Peyer's patch (tissue), 4 donors: ENCODE measurements at regions not wholly inside any gene's neighbourhood (a gene's known extent, or its start where the extent isn't known, plus 50 kb on each side); places are given as distances from the start of the nearest gene placed in this dataset.

ENCODE experiments used
- DNase-seq, 3 donors: peaks; one replicate each; pipeline ENCODE4 v3.0.0-alpha.2; 2017 to 2019
- H3K27ac ChIP-seq, 4 donors: fragments of 200-600 bp; sonication (generic); one replicate each; pipeline ENCODE4 v1.5.1; 2016 to 2019
- H3K27me3 ChIP-seq, 2 donors: fragments of 200-600 bp; sonication (generic); one replicate each; pipeline ENCODE4 v1.5.1; 2019
- H3K36me3 ChIP-seq, 3 donors: fragments of 200-600 bp; sonication (generic); one replicate each; pipeline ENCODE4 v1.5.1; 2016 to 2019
- H3K4me1 ChIP-seq, 4 donors: fragments of 200-600 bp; sonication (generic); one replicate each; pipeline ENCODE4 v1.5.1; 2016 to 2019
- H3K4me3 ChIP-seq, 4 donors: fragments of 200-600 bp; sonication (generic); 1 replicate in 3 of 4; 2 replicates in 1 of 4; pipeline ENCODE4 v1.5.1; 2016 to 2019; ENCODE audit warnings: mild to moderate bottlenecking in 1 of 4
- H3K9me3 ChIP-seq, 4 donors: fragments of 200-600 bp; sonication (generic); one replicate each; pipeline ENCODE4 v1.5.1; 2016 to 2019; ENCODE audit warnings: mild to moderate bottlenecking in 1 of 4
- POLR2A ChIP-seq, 2 donors: fragments of 450-650 bp; IDR thresholded peaks; one replicate each; pipeline ENCODE4 v1.5.1; 2017; ENCODE audit warnings: antibody characterized with exemption in 2 of 2, mild to moderate bottlenecking in 2 of 2, moderate library complexity in 2 of 2
- TF ChIP-seq, protein P1 (sequence below), 6 experiments: fragments of 450-650 bp in 4 of 6; fragments of 200-600 bp in 2 of 6; sonication (generic) in 1 of 6; IDR thresholded peaks; one replicate each; pipeline ENCODE4 v1.5.1; 2017 to 2019; ENCODE audit warnings: antibody characterized with exemption in 6 of 6, mild to moderate bottlenecking in 3 of 6, moderate library complexity in 1 of 6

GRCh38 chr15:24039683-24040082 lies 352.6 kb upstream of the NDN start:
- Histone ChIP-seq H3K27me3 (no peaks in the 10 kb centered on the region), H3K4me1 (no peaks in the 10 kb centered on the region), H3K27ac (no peak overlapping the region), H3K4me3 (no peak overlapping the region), H3K9me3 (no peaks in the 10 kb centered on the region), H3K36me3 (no peaks in the 10 kb centered on the region)
- no peak for DNase-seq
- TF ChIP-seq, protein P1, sequence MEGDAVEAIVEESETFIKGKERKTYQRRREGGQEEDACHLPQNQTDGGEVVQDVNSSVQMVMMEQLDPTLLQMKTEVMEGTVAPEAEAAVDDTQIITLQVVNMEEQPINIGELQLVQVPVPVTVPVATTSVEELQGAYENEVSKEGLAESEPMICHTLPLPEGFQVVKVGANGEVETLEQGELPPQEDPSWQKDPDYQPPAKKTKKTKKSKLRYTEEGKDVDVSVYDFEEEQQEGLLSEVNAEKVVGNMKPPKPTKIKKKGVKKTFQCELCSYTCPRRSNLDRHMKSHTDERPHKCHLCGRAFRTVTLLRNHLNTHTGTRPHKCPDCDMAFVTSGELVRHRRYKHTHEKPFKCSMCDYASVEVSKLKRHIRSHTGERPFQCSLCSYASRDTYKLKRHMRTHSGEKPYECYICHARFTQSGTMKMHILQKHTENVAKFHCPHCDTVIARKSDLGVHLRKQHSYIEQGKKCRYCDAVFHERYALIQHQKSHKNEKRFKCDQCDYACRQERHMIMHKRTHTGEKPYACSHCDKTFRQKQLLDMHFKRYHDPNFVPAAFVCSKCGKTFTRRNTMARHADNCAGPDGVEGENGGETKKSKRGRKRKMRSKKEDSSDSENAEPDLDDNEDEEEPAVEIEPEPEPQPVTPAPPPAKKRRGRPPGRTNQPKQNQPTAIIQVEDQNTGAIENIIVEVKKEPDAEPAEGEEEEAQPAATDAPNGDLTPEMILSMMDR (IDR thresholded peaks at IDR 0.05) = no peak
- no peak for TF ChIP-seq POLR2A (IDR thresholded peaks at IDR 0.05)

- DNase-seq = no peak
- no peak overlapping the region for H3K27ac ChIP-seq
- TF ChIP-seq, protein P1 (IDR thresholded peaks at IDR 0.05) = no peak
- no peak for TF ChIP-seq POLR2A (IDR thresholded peaks at IDR 0.05)
These were observed 367.6 kb upstream of the NDN start for GRCh38 chr15:24054547-24055245.

DNA sequence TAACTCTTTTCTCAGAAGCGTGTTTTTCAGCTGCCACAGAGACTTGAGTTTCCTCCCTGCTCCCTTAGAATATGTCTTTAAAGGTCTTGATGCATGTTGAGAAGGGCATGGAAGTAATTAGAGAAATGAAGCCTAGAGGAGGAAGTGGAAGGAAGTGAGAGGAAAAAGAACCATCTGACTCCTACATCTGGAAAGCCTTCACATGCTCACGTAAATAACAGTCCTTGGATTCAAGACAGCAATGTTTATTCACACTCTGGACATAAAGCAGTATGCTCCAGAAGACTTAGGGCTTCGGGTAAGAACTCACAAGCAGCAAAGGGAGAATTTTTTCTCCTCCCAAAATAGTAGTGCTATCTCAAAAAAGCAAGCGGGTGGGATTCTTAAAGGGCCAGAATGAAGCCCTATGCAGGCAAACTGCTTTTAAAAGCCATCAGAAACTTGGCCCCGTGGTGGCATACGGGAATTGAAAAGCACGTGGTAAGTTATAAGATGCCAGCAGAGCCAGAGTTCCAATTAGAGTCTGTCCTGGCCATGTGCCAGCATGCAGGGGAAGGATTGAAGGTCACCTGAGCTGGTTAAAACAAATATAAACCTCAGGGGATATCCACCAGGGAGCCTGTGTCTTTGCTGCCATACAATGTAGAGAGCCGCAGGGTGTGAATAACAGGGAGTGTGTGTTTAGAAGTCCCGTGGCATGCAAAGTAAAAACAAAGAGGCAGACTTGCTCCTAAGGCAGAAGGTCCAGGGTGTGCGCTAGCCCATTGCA lies 380.8 kb upstream of the NDN start:
- DNase-seq = no peak
- Histone ChIP-seq H3K4me1 (no peaks in the 10 kb centered on the region), H3K4me3 (no peak overlapping the region), H3K27ac (no peak overlapping the region), H3K27me3 (no peaks in the 10 kb centered on the region), H3K9me3 (no peaks in the 10 kb centered on the region), H3K36me3 (no peaks in the 10 kb centered on the region)
- TF ChIP-seq POLR2A (IDR thresholded peaks at IDR 0.05) = no peak
- TF ChIP-seq, protein P1 (IDR thresholded peaks at IDR 0.05) = no peak

More at GRCh38 chr15:24054547-24055245, 367.6 kb upstream of the NDN start:
- Histone ChIP-seq H3K9me3 (no peaks in the 10 kb centered on the region), H3K4me3 (peak overlapping the region in 1 of 4 donors; percentile 19), H3K27me3 (no peaks in the 10 kb centered on the region), H3K4me1 (no peaks in the 10 kb centered on the region), H3K36me3 (no peaks in the 10 kb centered on the region)

- Histone ChIP-seq H3K36me3 (no peaks in the 10 kb centered on the region), H3K27me3 (no peaks in the 10 kb centered on the region), H3K4me1 (no peaks in the 10 kb centered on the region), H3K4me3 (no peak overlapping the region), H3K9me3 (peaks cover 0 to 6% (median 0%) of the 10 kb centered on the region in 4 donors), H3K27ac (no peak overlapping the region)
- no peak for DNase-seq
- no peak for TF ChIP-seq POLR2A (IDR thresholded peaks at IDR 0.05)
- TF ChIP-seq, protein P1 (IDR thresholded peaks at IDR 0.05) = no peak
These were observed 388.4 kb upstream of the NDN start for GRCh38 chr15:24075420-24076089.

DNA sequence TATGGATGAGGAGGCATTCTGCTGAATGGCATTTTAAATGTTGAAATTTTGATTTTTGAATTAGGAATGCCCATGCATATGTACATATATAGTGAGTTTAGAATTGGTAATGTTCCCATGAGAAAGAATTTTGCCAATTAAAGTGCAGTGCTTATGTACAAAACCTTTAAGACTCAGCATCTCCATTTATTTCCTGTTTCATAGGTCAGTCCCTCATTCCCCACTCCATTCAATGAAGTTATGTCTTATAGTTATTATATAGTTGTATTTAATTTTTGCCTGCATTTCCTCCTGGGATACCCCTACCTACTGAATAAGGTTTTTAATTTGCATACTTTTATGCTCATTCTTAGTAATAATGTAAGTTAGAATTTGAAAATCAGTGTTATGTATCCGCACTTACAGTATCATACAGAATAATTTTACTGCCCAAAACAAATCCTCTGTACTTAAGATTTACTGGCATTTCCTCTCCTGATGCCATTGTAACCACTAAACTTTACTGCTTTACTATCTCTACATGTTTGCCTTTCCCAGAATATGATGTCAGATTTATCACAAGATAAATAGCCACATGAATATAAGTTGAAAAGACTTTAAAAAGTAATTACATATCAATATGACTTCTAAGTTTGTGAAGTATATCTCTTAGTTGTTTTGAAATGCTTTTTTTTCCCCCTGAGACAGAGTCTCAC lies 389.1 kb upstream of the NDN start:
- Histone ChIP-seq H3K27ac (no peak overlapping the region), H3K27me3 (no peaks in the 10 kb centered on the region), H3K9me3 (peaks cover 0 to 6% (median 0%) of the 10 kb centered on the region in 4 donors), H3K4me1 (no peaks in the 10 kb centered on the region), H3K4me3 (no peak overlapping the region), H3K36me3 (no peaks in the 10 kb centered on the region)
- TF ChIP-seq POLR2A (IDR thresholded peaks at IDR 0.05) = no peak
- TF ChIP-seq, protein P1 (IDR thresholded peaks at IDR 0.05) = no peak
- no peak for DNase-seq
